ENCODE measurements at regions not wholly inside any gene's neighbourhood (a gene's known extent, or its start where the extent isn't known, plus 50 kb on each side); places are given as distances from the start of the nearest gene placed in this dataset.
"Not testable (repeated sequence)": the region's sequence is repeated elsewhere in the genome, so short reads cannot be mapped to it uniquely, and the experiment has no call there.

GRCh38 chr3:75242012-75242735 lies 422.0 kb upstream of the FRG2C start:
- Histone ChIP-seq H3K4me3 (ENCODE audit: low read length) (no peak overlapping the region), H3K27me3 (ENCODE audit: control insufficient read depth, insufficient read depth) (no peaks in the 10 kb centered on the region), H3K9me3 (ENCODE audit: control insufficient read depth, low read length) (no peaks in the 10 kb centered on the region), H3K27ac (ENCODE audit: low read length) (no peak overlapping the region), H3K4me1 (ENCODE audit: control insufficient read depth, insufficient read depth, low read length) (no peaks in the 10 kb centered on the region)
- no peak for DNase-seq
- intact Hi-C loops (cut with DNase I) = no loop called here
- no peak for ATAC-seq
- WGBS = 73% methylated on average over 4 of the region's 4 CpGs

- no peak for DNase-seq
- H3K27me3 ChIP-seq (ENCODE audit: control insufficient read depth, insufficient read depth) = no peaks in the 10 kb centered on the region
- H3K4me3 ChIP-seq (ENCODE audit: low read length) = no peak overlapping the region
- intact Hi-C loops (cut with DNase I) = no loop called here
- no peaks in the 10 kb centered on the region for H3K4me1 ChIP-seq (ENCODE audit: control insufficient read depth, insufficient read depth, low read length)
- H3K9me3 ChIP-seq (ENCODE audit: control insufficient read depth, low read length) = no peaks in the 10 kb centered on the region
- ATAC-seq = no peak
- no peak overlapping the region for H3K27ac ChIP-seq (ENCODE audit: low read length)
Measured at GRCh38 chr3:75248974-75249373, 415.2 kb upstream of the FRG2C start.

- H3K4me1 ChIP-seq (ENCODE audit: control insufficient read depth, insufficient read depth, low read length) = no peaks in the 10 kb centered on the region
- no peak overlapping the region for H3K27ac ChIP-seq (ENCODE audit: low read length)
- ATAC-seq (no peak), DNase-seq (no peak)
- intact Hi-C loops (cut with DNase I) = no loop called here
- no peaks in the 10 kb centered on the region for H3K27me3 ChIP-seq (ENCODE audit: control insufficient read depth, insufficient read depth)
- 81% methylated on average over 3 of the region's 3 CpGs for WGBS
- H3K4me3 ChIP-seq (ENCODE audit: low read length) = no peak overlapping the region
- H3K9me3 ChIP-seq (ENCODE audit: control insufficient read depth, low read length) = no peaks in the 10 kb centered on the region
Measured at GRCh38 chr3:75254685-75255084, 409.4 kb upstream of the FRG2C start.

- DNase-seq; H3K27me3 ChIP-seq (ENCODE audit: control insufficient read depth, insufficient read depth); H3K4me3 ChIP-seq (ENCODE audit: low read length); ATAC-seq; H3K4me1 ChIP-seq (ENCODE audit: control insufficient read depth, insufficient read depth, low read length); H3K27ac ChIP-seq (ENCODE audit: low read length); H3K9me3 ChIP-seq (ENCODE audit: control insufficient read depth, low read length); intact Hi-C loops (cut with DNase I): not testable (repeated sequence)
- 43% methylated on average over 5 of the region's 5 CpGs for whole genome bisulfite sequencing
Measured at GRCh38 chr3:75258825-75259683, 405.1 kb upstream of the FRG2C start.

GRCh38 chr3:75260975-75261374 lies 403.2 kb upstream of the FRG2C start:
- intact Hi-C loops (cut with DNase I); H3K27ac ChIP-seq (ENCODE audit: low read length); DNase-seq; H3K4me3 ChIP-seq (ENCODE audit: low read length); H3K27me3 ChIP-seq (ENCODE audit: control insufficient read depth, insufficient read depth); H3K9me3 ChIP-seq (ENCODE audit: control insufficient read depth, low read length); H3K4me1 ChIP-seq (ENCODE audit: control insufficient read depth, insufficient read depth, low read length); ATAC-seq: not testable (repeated sequence)
- 77% methylated on average over 2 of the region's 2 CpGs for WGBS

- intact Hi-C loops (cut with DNase I) = no loop called here
- Histone ChIP-seq H3K9me3 (ENCODE audit: control insufficient read depth, low read length) (no peaks in the 10 kb centered on the region), H3K27me3 (ENCODE audit: control insufficient read depth, insufficient read depth) (no peaks in the 10 kb centered on the region), H3K4me3 (ENCODE audit: low read length) (no peak overlapping the region), H3K27ac (ENCODE audit: low read length) (no peak overlapping the region), H3K4me1 (ENCODE audit: control insufficient read depth, insufficient read depth, low read length) (no peaks in the 10 kb centered on the region)
- DNase-seq (no peak), ATAC-seq (no peak)
- WGBS = 81% methylated on average over 1 of the region's 1 CpG
Measured at GRCh38 chr3:75262661-75263060, 401.5 kb upstream of the FRG2C start.

- intact Hi-C loops (cut with DNase I) = no loop called here
- Histone ChIP-seq H3K27ac (ENCODE audit: low read length) (no peak overlapping the region), H3K9me3 (ENCODE audit: control insufficient read depth, low read length) (no peaks in the 10 kb centered on the region), H3K4me1 (ENCODE audit: control insufficient read depth, insufficient read depth, low read length) (no peaks in the 10 kb centered on the region), H3K4me3 (ENCODE audit: low read length) (no peak overlapping the region), H3K27me3 (ENCODE audit: control insufficient read depth, insufficient read depth) (no peaks in the 10 kb centered on the region)
- DNase-seq = no peak
- ATAC-seq = no peak
- 66% methylated on average over 3 of the region's 3 CpGs for WGBS
Measured at GRCh38 chr3:75265897-75266296, 398.2 kb upstream of the FRG2C start.

- H3K27ac ChIP-seq (ENCODE audit: low read length); DNase-seq; H3K9me3 ChIP-seq (ENCODE audit: control insufficient read depth, low read length); intact Hi-C loops (cut with DNase I); ATAC-seq; H3K4me3 ChIP-seq (ENCODE audit: low read length); H3K27me3 ChIP-seq (ENCODE audit: control insufficient read depth, insufficient read depth); H3K4me1 ChIP-seq (ENCODE audit: control insufficient read depth, insufficient read depth, low read length): not testable (repeated sequence)
- 76% methylated on average over 2 of the region's 2 CpGs for WGBS
Measured at GRCh38 chr3:75268576-75268975, 395.6 kb upstream of the FRG2C start.

GRCh38 chr3:75272237-75272636 lies 391.9 kb upstream of the FRG2C start:
- ATAC-seq; H3K4me1 ChIP-seq (ENCODE audit: control insufficient read depth, insufficient read depth, low read length); intact Hi-C loops (cut with DNase I); H3K4me3 ChIP-seq (ENCODE audit: low read length); H3K27ac ChIP-seq (ENCODE audit: low read length); DNase-seq; H3K27me3 ChIP-seq (ENCODE audit: control insufficient read depth, insufficient read depth); H3K9me3 ChIP-seq (ENCODE audit: control insufficient read depth, low read length): not testable (repeated sequence)
- 58% methylated on average over 4 of the region's 4 CpGs for WGBS

- ATAC-seq (peak; percentile 43 to 65), DNase-seq (no peak)
- intact Hi-C loops (cut with DNase I) = no loop called here
Measured at GRCh38 chr3:75272691-75273090, 391.4 kb upstream of the FRG2C start.

GRCh38 chr3:75285531-75286148 lies 378.5 kb upstream of the FRG2C start:
- H3K4me3 ChIP-seq (ENCODE audit: low read length); H3K9me3 ChIP-seq (ENCODE audit: control insufficient read depth, low read length); H3K4me1 ChIP-seq (ENCODE audit: control insufficient read depth, insufficient read depth, low read length); H3K27ac ChIP-seq (ENCODE audit: low read length); DNase-seq; ATAC-seq; H3K27me3 ChIP-seq (ENCODE audit: control insufficient read depth, insufficient read depth); intact Hi-C loops (cut with DNase I): not testable (repeated sequence)
- 62% methylated on average over 3 of the region's 3 CpGs for WGBS

More at GRCh38 chr3:75272691-75273090, 391.4 kb upstream of the FRG2C start:
- no peak overlapping the region for H3K27ac ChIP-seq (ENCODE audit: low read length)
- 39% methylated on average over 2 of the region's 2 CpGs for WGBS
- no peaks in the 10 kb centered on the region for H3K9me3 ChIP-seq (ENCODE audit: control insufficient read depth, low read length)
- H3K27me3 ChIP-seq (ENCODE audit: control insufficient read depth, insufficient read depth) = no peaks in the 10 kb centered on the region
- H3K4me3 ChIP-seq (ENCODE audit: low read length) = no peak overlapping the region
- no peaks in the 10 kb centered on the region for H3K4me1 ChIP-seq (ENCODE audit: control insufficient read depth, insufficient read depth, low read length)
